Vagina (tissue), 2 donors: ENCODE measurements at regions not wholly inside any gene's neighbourhood (a gene's known extent, or its start where the extent isn't known, plus 50 kb on each side); places are given as distances from the start of the nearest gene placed in this dataset.

Experiments used
- POLR2A ChIP-seq, 2 donors: fragments of 450-650 bp; IDR thresholded peaks; one replicate each; pipeline ENCODE4 v1.6.1; 2017; ENCODE audit warnings: antibody characterized with exemption in 2 of 2, mild to moderate bottlenecking in 2 of 2, moderate library complexity in 2 of 2
- POLR2AphosphoS5 ChIP-seq, 2 donors: sonication (generic); formaldehyde crosslinking; IDR thresholded peaks; one replicate each; pipeline ENCODE4 v1.9.0; 2017; ENCODE audit warnings: antibody characterized with exemption in 2 of 2, mild to moderate bottlenecking in 2 of 2, low read depth in 1 of 2; ENCODE audit not compliant: insufficient read depth in 1 of 2
- TF ChIP-seq, protein P1 (sequence below), 3 experiments: fragments of 450-650 bp in 2 of 3; fragments of 200-600 bp in 1 of 3; sonication (generic) in 1 of 3; IDR thresholded peaks; one replicate each; pipeline ENCODE4 v1.5.1; 2017 to 2019; ENCODE audit warnings: antibody characterized with exemption in 3 of 3, mild to moderate bottlenecking in 2 of 3, moderate library complexity in 2 of 3

DNA sequence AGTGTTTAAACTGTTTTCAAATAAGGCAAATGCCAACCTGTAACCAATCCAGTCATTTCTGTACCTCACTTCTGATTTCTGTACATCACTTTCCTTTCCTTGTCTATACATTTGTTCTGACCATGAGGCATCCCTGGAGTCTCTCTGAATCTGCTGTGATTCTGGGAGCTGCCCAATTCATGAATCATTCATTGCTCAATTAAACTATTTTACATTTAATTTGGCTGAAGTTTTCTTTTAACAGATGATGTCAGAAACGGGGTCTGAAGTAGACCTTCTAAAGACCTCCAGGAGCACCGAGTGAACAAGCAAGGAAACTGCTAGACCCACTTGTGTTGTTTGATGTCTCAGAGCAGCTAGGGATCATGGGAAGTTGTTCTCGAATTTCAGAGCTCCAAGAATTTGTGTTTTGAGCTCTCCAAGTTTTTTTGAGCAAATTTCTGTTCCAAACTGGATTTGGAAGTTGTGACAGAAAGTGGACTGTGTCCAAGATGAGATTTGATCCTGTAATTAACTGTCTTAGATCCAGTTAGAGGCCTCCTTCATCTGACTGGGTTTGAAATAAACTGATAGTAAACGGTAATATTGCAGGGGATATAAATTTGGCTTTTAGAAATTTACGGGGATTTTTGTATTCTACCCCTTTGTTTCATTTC, 490.8 kb upstream of the ST8SIA4 start:
- TF ChIP-seq, protein P1, sequence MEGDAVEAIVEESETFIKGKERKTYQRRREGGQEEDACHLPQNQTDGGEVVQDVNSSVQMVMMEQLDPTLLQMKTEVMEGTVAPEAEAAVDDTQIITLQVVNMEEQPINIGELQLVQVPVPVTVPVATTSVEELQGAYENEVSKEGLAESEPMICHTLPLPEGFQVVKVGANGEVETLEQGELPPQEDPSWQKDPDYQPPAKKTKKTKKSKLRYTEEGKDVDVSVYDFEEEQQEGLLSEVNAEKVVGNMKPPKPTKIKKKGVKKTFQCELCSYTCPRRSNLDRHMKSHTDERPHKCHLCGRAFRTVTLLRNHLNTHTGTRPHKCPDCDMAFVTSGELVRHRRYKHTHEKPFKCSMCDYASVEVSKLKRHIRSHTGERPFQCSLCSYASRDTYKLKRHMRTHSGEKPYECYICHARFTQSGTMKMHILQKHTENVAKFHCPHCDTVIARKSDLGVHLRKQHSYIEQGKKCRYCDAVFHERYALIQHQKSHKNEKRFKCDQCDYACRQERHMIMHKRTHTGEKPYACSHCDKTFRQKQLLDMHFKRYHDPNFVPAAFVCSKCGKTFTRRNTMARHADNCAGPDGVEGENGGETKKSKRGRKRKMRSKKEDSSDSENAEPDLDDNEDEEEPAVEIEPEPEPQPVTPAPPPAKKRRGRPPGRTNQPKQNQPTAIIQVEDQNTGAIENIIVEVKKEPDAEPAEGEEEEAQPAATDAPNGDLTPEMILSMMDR (IDR thresholded peaks at IDR 0.05), result no peak
- TF ChIP-seq POLR2A (IDR thresholded peaks at IDR 0.05) (no peak), POLR2AphosphoS5 (IDR thresholded peaks at IDR 0.05; ENCODE audit: insufficient read depth in 1 of 2, low read depth in 1 of 2) (no peak)
